RCC 7860 (cell line): ENCODE measurements at regions not wholly inside any gene's neighbourhood (a gene's known extent, or its start where the extent isn't known, plus 50 kb on each side); places are given as distances from the start of the nearest gene placed in this dataset.
"Not testable (repeated sequence)": the region's sequence is repeated elsewhere in the genome, so short reads cannot be mapped to it uniquely, and the experiment has no call there.

ENCODE experiments used
- DNase-seq: peaks from one replicate; pipeline ENCODE4 v3.0.0-alpha.2; 2015; ENCODE audit warnings: low spot score
- FAIRE-seq: peaks from 2 replicates; lab custom pipeline; 2012; peaks lifted over from hg19 to GRCh38; lab: Jason Lieb, UNC

DNA sequence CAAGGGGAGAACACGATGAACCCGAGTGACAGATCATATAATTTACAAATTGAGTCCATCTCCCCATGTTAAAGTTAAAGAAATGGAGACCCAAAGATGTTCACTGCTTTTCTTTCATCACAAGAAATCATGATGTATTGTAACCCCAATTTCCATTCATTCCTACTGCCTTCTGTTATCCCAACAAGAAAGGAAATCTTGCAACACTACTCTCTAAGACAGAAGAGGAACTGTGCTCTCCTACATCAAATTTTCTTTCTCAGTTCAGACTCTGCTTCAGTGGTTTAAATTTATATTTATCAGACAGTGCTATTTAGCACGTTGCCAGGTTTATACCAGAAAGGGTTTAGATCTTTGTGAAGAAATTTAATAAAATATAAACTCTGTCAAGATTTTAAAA is 83.8 kb upstream of the RASA1 start:
- no peak for DNase-seq
- FAIRE-seq: no peak

DNA sequence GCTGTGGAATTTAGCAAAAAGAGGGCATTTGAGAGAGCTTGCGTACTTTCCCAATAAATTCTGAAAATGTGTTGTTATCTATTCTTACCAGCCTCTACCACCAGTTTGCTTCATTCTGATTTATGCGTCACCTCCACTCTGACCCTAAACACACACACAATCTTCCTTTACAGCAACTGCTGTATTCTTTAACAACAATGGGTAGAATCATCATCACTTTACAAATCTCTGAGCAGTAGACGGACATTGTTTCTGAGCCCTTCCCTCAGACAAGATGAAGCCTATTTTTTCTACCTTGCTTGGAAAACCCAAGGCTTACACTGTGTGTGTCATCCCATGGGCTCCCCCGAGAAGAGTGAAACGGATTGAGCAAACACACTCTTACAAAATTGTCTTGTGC is 83.1 kb upstream of the RASA1 start:
- no peak for DNase-seq
- FAIRE-seq: no peak

DNA sequence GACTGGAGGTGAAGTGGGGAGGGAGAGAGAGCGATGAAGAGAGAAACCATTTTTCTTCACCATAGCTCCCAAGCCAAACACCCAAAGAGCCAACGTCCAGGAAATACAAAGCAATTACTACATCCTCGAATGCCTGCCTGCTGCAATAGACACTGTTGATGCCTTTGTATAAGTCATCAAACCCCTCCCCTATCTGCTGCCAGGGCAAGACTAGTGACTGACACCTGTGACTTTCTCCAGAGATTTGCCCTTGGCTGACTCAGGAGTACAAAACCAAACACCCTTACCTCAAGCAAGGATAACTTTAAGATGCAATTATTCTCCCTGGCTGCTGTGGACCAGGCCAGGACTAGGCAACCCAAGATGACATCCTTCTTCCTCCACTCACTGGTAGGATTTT is 81.8 kb upstream of the RASA1 start:
- no peak for DNase-seq

DNA sequence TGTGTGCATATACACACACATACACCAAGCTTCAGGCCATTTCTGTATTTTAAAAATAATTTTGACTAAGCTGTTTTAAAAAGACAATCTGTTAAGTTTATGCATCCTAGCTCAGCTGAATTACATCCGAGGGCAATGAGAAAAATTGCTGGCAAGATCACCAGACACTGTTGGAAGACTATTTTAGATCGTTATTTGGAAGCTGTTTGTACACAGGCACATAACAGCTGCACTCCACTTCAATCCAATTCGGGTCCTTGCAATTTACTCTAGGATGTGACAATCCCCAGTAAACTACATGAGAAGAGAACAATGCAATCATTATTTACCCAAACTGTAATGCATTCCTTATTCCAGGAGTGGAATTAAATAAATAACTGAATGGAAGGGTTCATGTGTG is 79.3 kb upstream of the RASA1 start:
- FAIRE-seq (no peak), DNase-seq (no peak)

More for the DNA sequence above, 81.8 kb upstream of the RASA1 start:
- no peak for FAIRE-seq

DNA sequence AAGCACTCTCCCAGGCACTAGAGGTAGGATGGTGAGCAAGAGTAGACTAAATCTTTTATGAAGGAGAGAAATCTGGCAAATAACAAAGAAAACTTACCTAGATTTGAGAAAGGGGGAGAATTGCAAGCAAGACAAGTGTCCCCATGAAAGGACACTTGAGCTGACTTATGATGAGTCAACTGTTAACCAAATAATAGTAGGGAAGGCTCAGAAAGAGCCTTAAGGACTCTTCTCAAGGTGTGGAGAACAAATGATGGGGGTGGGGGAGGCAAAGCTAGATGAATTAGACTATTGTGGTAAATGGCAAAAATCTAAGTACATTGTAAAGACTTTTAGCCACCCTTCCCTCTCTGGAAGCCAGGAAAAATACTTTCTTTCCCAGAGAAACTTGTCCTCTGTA is 77.6 kb upstream of the RASA1 start:
- FAIRE-seq: no peak
- DNase-seq: no peak

DNA sequence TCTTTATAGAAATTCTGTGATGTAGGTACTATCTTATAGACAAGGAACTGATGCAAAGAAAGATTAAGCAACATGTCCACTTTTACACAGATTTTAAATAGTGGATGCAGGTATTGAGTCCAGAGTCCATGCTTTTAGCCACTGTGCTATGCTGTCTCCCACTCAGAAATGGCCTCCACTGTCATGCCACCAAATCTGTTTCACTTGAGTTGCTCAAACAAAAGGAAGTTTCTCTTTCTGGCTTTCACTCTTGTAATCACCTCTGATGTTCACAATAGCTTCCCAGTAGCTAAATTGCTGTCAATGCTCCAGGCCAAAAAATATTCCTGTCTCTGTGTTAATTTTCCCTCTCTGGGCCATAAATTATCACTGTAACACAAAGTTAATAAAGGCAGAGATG is 77.0 kb upstream of the RASA1 start:
- no peak for DNase-seq

DNA sequence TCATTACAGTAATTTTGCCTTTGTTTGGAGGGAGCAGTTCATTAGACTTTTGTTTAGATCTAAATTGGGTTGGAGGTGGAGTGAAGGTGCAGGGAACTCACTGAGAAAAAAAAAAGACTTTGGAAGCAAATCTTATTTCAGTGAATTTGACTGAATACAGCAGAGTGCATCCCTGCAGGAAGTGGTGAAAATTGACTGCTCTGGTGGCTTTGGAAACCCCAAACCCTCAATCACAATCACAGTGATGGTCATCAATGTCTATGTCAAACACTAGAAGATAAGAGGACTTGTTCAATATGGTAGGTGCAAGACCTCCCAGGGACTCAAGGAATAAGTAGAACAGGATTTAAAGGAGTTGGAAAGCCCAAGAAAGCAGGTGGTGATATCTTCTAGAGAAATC is 76.0 kb upstream of the RASA1 start:
- DNase-seq (no peak), FAIRE-seq (no peak)

More for the DNA sequence above, 77.0 kb upstream of the RASA1 start:
- FAIRE-seq: no peak

DNA sequence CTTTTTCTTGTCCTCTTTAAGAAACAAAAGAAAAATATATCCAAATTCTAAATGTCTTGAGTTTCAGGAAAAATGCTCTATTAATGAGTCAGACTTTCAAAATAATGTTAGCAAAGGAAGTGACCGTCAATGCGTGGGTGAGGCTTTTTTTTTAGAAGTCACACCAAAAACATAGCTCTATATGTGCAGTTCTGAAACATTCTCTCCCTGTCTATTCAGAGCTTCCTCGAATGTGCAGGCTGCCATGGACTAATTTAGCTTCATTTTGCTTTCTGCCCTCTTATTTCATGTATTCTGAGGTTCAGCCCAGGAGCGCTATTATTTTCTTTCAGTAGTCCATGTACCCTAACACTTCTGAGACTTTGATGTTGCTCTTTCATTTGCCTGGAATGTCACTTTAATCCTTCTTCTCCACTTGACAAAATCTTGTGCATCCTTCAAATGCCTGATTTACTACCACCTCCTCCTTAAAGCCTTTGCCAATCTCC is 72.5 kb upstream of the RASA1 start:
- DNase-seq: no peak
- no peak for FAIRE-seq

DNA sequence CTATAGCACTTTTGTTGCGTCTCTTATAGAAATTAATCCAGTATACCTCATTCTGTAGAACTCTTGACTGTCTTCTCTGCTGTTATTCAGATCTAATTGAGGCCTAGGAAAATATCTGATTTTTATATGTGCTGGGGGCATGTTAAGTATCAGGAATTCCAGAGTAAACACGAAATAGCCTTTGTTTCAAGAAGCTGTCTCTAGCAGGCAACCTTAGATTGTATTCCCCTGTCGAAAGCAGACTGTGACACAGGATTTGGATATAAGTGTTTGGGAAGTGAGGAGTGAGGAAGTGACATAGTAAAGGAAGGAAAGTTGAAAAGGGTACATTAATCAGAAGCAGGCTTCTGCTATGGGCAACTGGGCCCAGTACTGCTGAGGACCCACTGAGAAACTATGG is 72.1 kb upstream of the RASA1 start:
- DNase-seq: no peak
- FAIRE-seq: no peak

DNA sequence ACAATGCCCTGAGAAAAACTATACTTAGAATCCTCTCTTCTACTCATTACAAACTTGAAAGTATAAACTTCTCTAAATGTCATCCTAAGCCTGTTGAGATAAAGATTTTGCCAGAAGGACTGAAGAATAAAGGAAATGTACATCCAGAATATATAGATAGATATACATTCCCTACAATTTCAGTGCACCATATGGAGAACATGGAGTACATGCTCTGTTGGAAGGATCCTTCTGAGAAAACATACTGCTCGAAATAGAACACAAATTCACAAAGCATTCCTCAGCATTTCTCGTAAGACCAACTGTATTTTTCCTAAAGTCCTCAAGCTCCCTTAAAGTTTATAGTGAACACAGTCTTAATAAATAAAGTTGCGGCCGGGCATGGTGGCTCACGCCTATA is 69.7 kb upstream of the RASA1 start:
- no peak for DNase-seq
- FAIRE-seq: no peak

DNA sequence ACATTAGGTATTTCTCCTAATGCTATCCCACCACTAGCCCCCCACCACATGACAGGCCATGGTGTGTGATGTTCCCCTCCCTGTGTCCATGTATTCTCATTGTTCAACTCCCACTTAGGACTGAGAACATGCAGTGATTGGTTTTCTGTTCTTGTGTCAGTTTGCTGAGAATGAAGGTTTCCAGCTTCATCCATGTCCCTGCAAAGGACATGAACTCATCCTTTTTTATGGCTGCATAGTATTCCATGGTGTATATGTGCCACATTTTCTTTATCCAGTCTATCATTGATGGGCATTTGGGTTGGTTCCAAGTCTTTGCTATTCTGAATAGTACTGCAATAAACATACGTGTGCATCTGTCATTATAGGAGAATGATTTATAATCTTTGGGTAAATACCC is 68.4 kb upstream of the RASA1 start:
- not testable (repeated sequence) for FAIRE-seq, DNase-seq

DNA sequence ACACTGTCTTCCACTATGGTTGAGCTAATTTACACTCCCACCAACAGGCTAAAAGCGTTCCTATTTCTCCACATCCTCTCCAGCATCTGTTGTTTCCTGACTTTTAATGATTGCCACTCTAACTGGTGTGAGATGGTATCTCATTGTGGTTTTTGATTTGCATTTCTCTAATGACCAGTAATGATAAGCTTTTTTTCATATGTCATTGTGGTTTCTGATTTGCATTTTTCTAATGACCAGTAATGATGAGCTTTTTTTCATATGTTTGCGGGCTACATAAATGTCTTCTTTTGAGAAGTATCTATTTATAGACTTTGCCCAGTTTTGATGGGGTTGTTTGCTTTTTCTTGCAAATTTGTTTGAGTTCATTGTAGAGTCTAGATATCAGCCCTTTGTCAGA is 68.0 kb upstream of the RASA1 start:
- not testable (repeated sequence) for DNase-seq, FAIRE-seq

DNA sequence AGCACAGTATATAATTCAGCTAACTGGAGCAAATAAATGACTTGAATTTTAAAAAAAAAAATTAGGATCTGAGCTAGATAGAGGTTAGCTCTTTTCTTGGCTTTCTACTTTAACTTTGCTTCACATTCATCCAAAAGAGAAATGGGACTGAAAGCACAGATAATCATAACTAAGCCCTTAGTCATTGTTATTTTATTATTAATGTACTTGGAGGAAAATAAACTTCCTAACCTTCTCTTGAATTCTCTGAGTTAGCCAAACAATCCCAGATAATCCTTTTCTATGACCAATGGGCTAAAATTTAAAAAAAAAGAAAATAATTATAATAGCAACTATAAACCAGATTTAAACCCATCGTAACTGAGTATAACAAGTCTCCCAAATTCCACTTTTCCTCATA is 57.6 kb upstream of the RASA1 start:
- no peak for DNase-seq
- no peak for FAIRE-seq

DNA sequence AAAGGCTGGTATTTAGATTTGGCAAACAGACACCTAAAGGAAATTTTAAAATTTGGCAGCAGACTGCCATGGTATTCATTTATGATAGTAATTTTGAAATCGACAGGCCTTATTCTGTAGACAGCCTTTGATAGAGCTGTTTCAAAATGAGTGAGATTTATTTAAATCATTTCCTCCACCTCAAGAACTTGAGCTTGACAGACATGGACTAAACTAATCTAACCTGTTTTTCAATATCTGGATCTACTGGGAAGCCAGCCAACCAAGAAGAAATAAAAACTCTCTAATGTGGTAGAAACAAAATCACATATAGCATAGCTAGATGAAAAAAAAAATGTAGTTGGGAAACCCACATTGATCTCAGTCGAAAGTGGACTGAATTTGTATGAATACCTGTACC is 56.9 kb upstream of the RASA1 start:
- DNase-seq: no peak
- FAIRE-seq: no peak

DNA sequence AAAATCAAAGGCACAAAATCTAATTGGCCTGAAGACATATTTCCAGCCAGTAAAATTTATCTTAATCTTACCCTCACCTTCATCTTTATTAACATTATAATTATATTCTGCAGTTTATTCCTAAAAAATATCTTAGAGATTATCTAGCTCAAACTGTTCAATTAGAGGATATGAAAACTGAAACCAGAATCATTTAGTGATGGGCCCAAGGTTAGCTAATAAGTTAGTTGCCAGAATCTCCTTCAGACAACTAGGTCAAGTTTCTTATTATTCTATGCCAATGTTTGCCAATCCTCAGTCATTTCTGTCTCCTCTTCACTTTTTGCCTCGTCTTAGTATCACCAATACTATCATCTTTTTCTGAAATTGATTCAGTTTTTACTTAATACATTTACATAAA is 56.0 kb upstream of the RASA1 start:
- DNase-seq (no peak), FAIRE-seq (no peak)

DNA sequence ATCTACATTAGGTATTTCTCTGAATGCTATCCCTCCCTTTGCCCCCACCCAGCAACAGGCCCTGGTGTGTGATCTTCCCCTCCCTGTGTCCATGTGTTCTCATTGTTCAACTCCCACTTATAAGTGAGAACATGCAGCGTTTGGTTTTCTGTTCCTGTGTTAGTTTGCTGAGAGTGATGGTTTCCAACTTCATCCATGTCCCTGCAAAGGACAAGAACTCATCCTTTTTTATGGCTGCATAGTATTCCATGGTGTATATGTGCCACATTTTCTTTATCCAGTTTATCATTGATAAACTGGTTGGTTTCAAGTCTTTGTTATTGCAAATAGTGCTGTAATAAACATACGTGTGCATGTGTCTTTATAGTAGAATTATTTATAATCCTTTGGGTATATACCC is 55.5 kb upstream of the RASA1 start:
- FAIRE-seq, DNase-seq: not testable (repeated sequence)

DNA sequence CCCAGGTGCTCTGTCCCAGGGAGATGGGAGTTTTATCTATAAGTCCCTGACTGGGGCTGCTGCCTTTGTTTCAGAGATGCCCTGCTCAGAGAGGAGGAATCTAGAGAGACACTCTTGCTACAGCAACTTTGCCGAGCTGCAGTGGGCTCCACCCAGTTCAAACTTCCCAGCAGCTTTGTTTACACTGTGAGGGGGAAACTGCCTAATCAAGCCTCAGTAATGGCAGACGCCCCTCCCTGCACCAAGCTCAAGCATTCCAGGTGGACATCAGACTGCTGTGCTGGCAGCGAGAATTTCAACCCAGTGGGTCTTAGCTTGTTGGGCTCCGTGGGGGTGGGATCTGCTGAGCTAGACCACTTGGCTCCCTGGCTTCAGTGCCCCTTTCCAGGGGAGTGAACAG is 50.2 kb upstream of the RASA1 start:
- not testable (repeated sequence) for DNase-seq, FAIRE-seq
